NCI-H526 treated with DMSO at 0.1 percent for 48 hours (cell line): ENCODE measurements at regions not wholly inside any gene's neighbourhood (a gene's known extent, or its start where the extent isn't known, plus 50 kb on each side); places are given as distances from the start of the nearest gene placed in this dataset.
"Not testable (repeated sequence)": the region's sequence is repeated elsewhere in the genome, so short reads cannot be mapped to it uniquely, and the experiment has no call there.

Experiments
- DNase-seq: peaks from one replicate; lab custom pipeline; 2025; lab: John Stamatoyannopoulos, UW

- DNase-seq = no peak
Measured at GRCh38 chr9:75683591-75683990, 206.9 kb upstream of the PCSK5 start.

GRCh38 chr9:75685062-75685461 lies 205.4 kb upstream of the PCSK5 start:
- DNase-seq = no peak

- DNase-seq = no peak
Measured at GRCh38 chr9:75687359-75687953, 203.0 kb upstream of the PCSK5 start.

- not testable (repeated sequence) for DNase-seq
Measured at GRCh38 chr9:75690551-75690950, 199.9 kb upstream of the PCSK5 start.

- no peak for DNase-seq
Measured at GRCh38 chr9:75691408-75691807, 199.1 kb upstream of the PCSK5 start.

- DNase-seq = no peak
Measured at GRCh38 chr9:75692309-75692708, 198.2 kb upstream of the PCSK5 start.

- no peak for DNase-seq
Measured at GRCh38 chr9:75695921-75696320, 194.6 kb upstream of the PCSK5 start.

- no peak for DNase-seq
Measured at GRCh38 chr9:75699017-75699416, 191.5 kb upstream of the PCSK5 start.

- DNase-seq = no peak
Measured at GRCh38 chr9:75699625-75700251, 190.7 kb upstream of the PCSK5 start.

GRCh38 chr9:75700252-75700640 lies 190.2 kb upstream of the PCSK5 start:
- DNase-seq = no peak

GRCh38 chr9:75707191-75707590 lies 183.3 kb upstream of the PCSK5 start:
- DNase-seq = no peak

GRCh38 chr9:75709698-75710097 lies 180.8 kb upstream of the PCSK5 start:
- DNase-seq = no peak

- DNase-seq = no peak
Measured at GRCh38 chr9:75712700-75713099, 177.8 kb upstream of the PCSK5 start.

- no peak for DNase-seq
Measured at GRCh38 chr9:75713335-75713734, 177.1 kb upstream of the PCSK5 start.

- no peak for DNase-seq
Measured at GRCh38 chr9:75715360-75715759, 175.1 kb upstream of the PCSK5 start.

GRCh38 chr9:75718677-75719076 lies 171.8 kb upstream of the PCSK5 start:
- no peak for DNase-seq

- no peak for DNase-seq
Measured at GRCh38 chr9:75728391-75728790, 162.1 kb upstream of the PCSK5 start.

- no peak for DNase-seq
Measured at GRCh38 chr9:75734802-75735201, 155.7 kb upstream of the PCSK5 start.

GRCh38 chr9:75739884-75740611 lies 150.4 kb upstream of the PCSK5 start:
- DNase-seq = no peak

GRCh38 chr9:75743855-75744254 lies 146.6 kb upstream of the PCSK5 start:
- DNase-seq = no peak

- no peak for DNase-seq
Measured at GRCh38 chr9:75754080-75754479, 136.4 kb upstream of the PCSK5 start.

GRCh38 chr9:75775166-75775565 lies 115.3 kb upstream of the PCSK5 start:
- no peak for DNase-seq

- DNase-seq = no peak
Measured at GRCh38 chr9:75775966-75776691, 114.3 kb upstream of the PCSK5 start.
